GM23338 (cell line): ENCODE measurements at regions not wholly inside any gene's neighbourhood (a gene's known extent, or its start where the extent isn't known, plus 50 kb on each side); places are given as distances from the start of the nearest gene placed in this dataset.

Experiments
- ATAC-seq: fragments of 200-7000 bp; cut with Tn5 transposase; 3 replicates; pipeline ENCODE4 v1.9.1; 2020
- DNase-seq: peaks from one replicate; pipeline ENCODE4 v3.0.0-alpha.2; 2015; ENCODE audit warnings: low spot score
- H2AFZ ChIP-seq: fragments of 200-600 bp; sonication (generic); 2 replicates; pipeline ENCODE4 v1.8.0; 2016; ENCODE audit warnings: antibody characterized with exemption, mild to moderate bottlenecking, moderate library complexity
- H3F3A ChIP-seq: fragments of 200-600 bp; sonication (generic); replicated peaks from 2 replicates; pipeline ENCODE4 v1.8.0; 2017; ENCODE audit warnings: antibody characterized with exemption, mixed run types, low read depth
- H3K27ac ChIP-seq: fragments of 200-600 bp; sonication (generic); 2 replicates; pipeline ENCODE4 v1.6.1; 2016; ENCODE audit warnings: low read depth
- H3K27me3 ChIP-seq: fragments of 200-600 bp; sonication (generic); 2 replicates; pipeline ENCODE4 v1.8.0; 2016; ENCODE audit warnings: mild to moderate bottlenecking, mixed run types, moderate library complexity; ENCODE audit not compliant: insufficient read depth
- H3K36me3 ChIP-seq: fragments of 200-600 bp; sonication (generic); 2 replicates; pipeline ENCODE4 v1.8.0; 2016; ENCODE audit warnings: mild to moderate bottlenecking; ENCODE audit not compliant: insufficient read depth
- H3K4me1 ChIP-seq: fragments of 200-600 bp; sonication (generic); 2 replicates; pipeline ENCODE4 v1.8.0; 2016; ENCODE audit warnings: mild to moderate bottlenecking, moderate library complexity; ENCODE audit not compliant: insufficient read depth
- H3K4me2 ChIP-seq: fragments of 200-600 bp; sonication (generic); 2 replicates; pipeline ENCODE4 v1.7.1; 2017; ENCODE audit warnings: mixed run types
- H3K4me3 ChIP-seq: fragments of 200-600 bp; sonication (generic); 2 replicates; pipeline ENCODE4 v1.6.1; 2016; ENCODE audit warnings: mixed run types
- H3K79me2 ChIP-seq: fragments of 200-600 bp; sonication (generic); replicated peaks from 2 replicates; pipeline ENCODE4 v1.8.0; 2017; ENCODE audit warnings: mild to moderate bottlenecking; ENCODE audit not compliant: insufficient read depth
- H3K9me2 ChIP-seq: fragments of 200-600 bp; sonication (generic); 2 replicates; pipeline ENCODE4 v1.8.0; 2017; ENCODE audit not compliant: insufficient read depth
- H4K20me1 ChIP-seq: fragments of 200-600 bp; sonication (generic); replicated peaks from 2 replicates; pipeline ENCODE4 v1.8.0; 2017; ENCODE audit warnings: mild to moderate bottlenecking; ENCODE audit not compliant: insufficient read depth
- H3K27ac Mint-ChIP-seq: 2 replicates; pipeline ENCODE4 v1.8.0; 2020; ENCODE audit warnings: inconsistent platforms, mild to moderate bottlenecking, moderate library complexity, mixed read lengths
- H3K27me3 Mint-ChIP-seq: 3 replicates; pipeline ENCODE4 v1.8.0; 2022; ENCODE audit warnings: low read depth, mild to moderate bottlenecking, moderate library complexity, mixed read lengths, inconsistent platforms; ENCODE audit not compliant: insufficient read depth, poor library complexity
- H3K36me3 Mint-ChIP-seq: 3 replicates; pipeline ENCODE4 v1.8.0; 2021; ENCODE audit warnings: low read depth, mild to moderate bottlenecking, inconsistent platforms, moderate library complexity, mixed read lengths
- H3K4me1 Mint-ChIP-seq: 3 replicates; pipeline ENCODE4 v1.8.0; 2020; ENCODE audit warnings: mild to moderate bottlenecking, inconsistent platforms, mixed read lengths
- H3K4me3 Mint-ChIP-seq: 3 replicates; pipeline ENCODE4 v1.8.0; 2021; ENCODE audit warnings: moderate library complexity, mild to moderate bottlenecking, inconsistent platforms, mixed read lengths
- H3K9me3 Mint-ChIP-seq: 3 replicates; pipeline ENCODE4 v1.8.0; 2020; ENCODE audit warnings: moderate library complexity, mild to moderate bottlenecking, inconsistent platforms, mixed read lengths
- CREB1 ChIP-seq: fragments of 250-450 bp; sonication (Bioruptor Pico); IDR thresholded peaks from 2 replicates; pipeline ENCODE4 v1.5.0; 2020; ENCODE audit warnings: low read depth, mild to moderate bottlenecking, moderate library complexity
- CTCF ChIP-seq, 2 experiments: fragments of 200-600 bp in 1 of 2; sonication (generic) in 1 of 2; conservative IDR thresholded peaks; 2 replicates each; pipeline versions ENCODE4 v1.5.1 to v1.6.1; 2016 to 2017; ENCODE audit warnings: antibody characterized with exemption in 2 of 2, low read depth in 2 of 2, mild to moderate bottlenecking in 2 of 2, moderate library complexity in 1 of 2
- ETS1 ChIP-seq: IDR thresholded peaks from 2 replicates; pipeline ENCODE4 v1.6.1; 2016; ENCODE audit warnings: antibody characterized with exemption
- EZH2 ChIP-seq: fragments of 200-600 bp; sonication (generic); IDR thresholded peaks from one replicate; pipeline ENCODE4 v1.8.0; 2017; ENCODE audit warnings: antibody characterized with exemption, mild to moderate bottlenecking, low read depth; ENCODE audit not compliant: unreplicated experiment
- EZH2phosphoT487 ChIP-seq: fragments of 200-600 bp; sonication (generic); IDR thresholded peaks from one replicate; pipeline ENCODE4 v1.8.1; 2018; ENCODE audit warnings: antibody characterized with exemption; ENCODE audit not compliant: unreplicated experiment
- NANOG ChIP-seq: IDR thresholded peaks from 2 replicates; pipeline ENCODE4 v1.6.1; 2016; ENCODE audit warnings: antibody characterized with exemption, borderline replicate concordance
- POLR2AphosphoS5 ChIP-seq: IDR thresholded peaks from 2 replicates; pipeline ENCODE4 v1.6.1; 2016; ENCODE audit warnings: antibody characterized with exemption, low read depth
- REST ChIP-seq: IDR thresholded peaks from one replicate; pipeline ENCODE4 v1.6.1; 2018; ENCODE audit warnings: antibody characterized with exemption; ENCODE audit not compliant: unreplicated experiment
- ZNF114 ChIP-seq: fragments of 250-450 bp; sonication (Bioruptor Pico); IDR thresholded peaks from 2 replicates; pipeline ENCODE4 v1.5.0; 2020; ENCODE audit warnings: mild to moderate bottlenecking, moderate library complexity

- Histone ChIP-seq H3K27ac (no peak overlapping the region), H2AFZ (no peak overlapping the region), H3K9me2 (no peaks in the 10 kb centered on the region; the same call in 1 of the 2 replicates), H3K36me3 (no peaks in the 10 kb centered on the region), H3K79me2 (no peaks in the 10 kb centered on the region), H3K4me3 (no peak overlapping the region), H3K4me1 (no peaks in the 10 kb centered on the region), H4K20me1 (no peaks in the 10 kb centered on the region), H3F3A (no peaks in the 10 kb centered on the region), H3K27me3 (no peaks in the 10 kb centered on the region), H3K4me2 (no peak overlapping the region)
- H3K9me3 Mint-ChIP-seq: peaks cover 3% of the 10 kb centered on the region; the same call in 1 of the 3 replicates
- DNase-seq (no peak), ATAC-seq (no peak)
- H3K4me1 Mint-ChIP-seq: no peaks in the 10 kb centered on the region
- peaks cover 15% of the 10 kb centered on the region for H3K36me3 Mint-ChIP-seq
- TF ChIP-seq NANOG (no peak), EZH2phosphoT487 (no peak), ZNF114 (no peak), POLR2AphosphoS5 (no peak), CTCF (conservative IDR thresholded peaks at IDR 0.05; ENCODE audit: low read depth in 2 of 2) (no peak)
- no peak overlapping the region for H3K27ac Mint-ChIP-seq
- H3K27me3 Mint-ChIP-seq: no peaks in the 10 kb centered on the region
- H3K4me3 Mint-ChIP-seq: no peak overlapping the region
Observed at GRCh38 chr13:56615572-56615971, 525.1 kb upstream of the PRR20A start.

- H3K36me3 Mint-ChIP-seq: peaks cover 23% of the 10 kb centered on the region
- no peak for DNase-seq
Observed at GRCh38 chr13:56622840-56623239, 517.9 kb upstream of the PRR20A start.

More at GRCh38 chr13:56622840-56623239, 517.9 kb upstream of the PRR20A start:
- H3K4me1 ChIP-seq: no peaks in the 10 kb centered on the region
- ATAC-seq: no peak
- no peaks in the 10 kb centered on the region for H3K27me3 ChIP-seq
- Mint-ChIP-seq H3K27ac (no peak overlapping the region), H3K9me3 (peaks cover 14% of the 10 kb centered on the region), H3K27me3 (peaks cover 6% of the 10 kb centered on the region), H3K4me1 (no peaks in the 10 kb centered on the region), H3K4me3 (no peak overlapping the region)
- H3K9me2 ChIP-seq: no peaks in the 10 kb centered on the region
- no peaks in the 10 kb centered on the region for H4K20me1 ChIP-seq
- H3K36me3 ChIP-seq: no peaks in the 10 kb centered on the region
- H3K27ac ChIP-seq: no peak overlapping the region
- no peak overlapping the region for H3K4me3 ChIP-seq
- H3F3A ChIP-seq: no peaks in the 10 kb centered on the region
- H2AFZ ChIP-seq: no peak overlapping the region
- TF ChIP-seq ETS1 (no peak), CTCF (conservative IDR thresholded peaks at IDR 0.05; ENCODE audit: low read depth in 2 of 2) (no peak), CREB1 (CRISPR knock-in tag) (no peak), EZH2 (no peak), REST (no peak), EZH2phosphoT487 (no peak)
- H3K4me2 ChIP-seq: no peak overlapping the region
- peaks cover 47% of the 10 kb centered on the region for H3K79me2 ChIP-seq
